ENCODE measurements at regions not wholly inside any gene's neighbourhood (a gene's known extent, or its start where the extent isn't known, plus 50 kb on each side); places are given as distances from the start of the nearest gene placed in this dataset.

- Mint-ChIP-seq H3K27me3 (ENCODE audit: insufficient read depth, unreplicated experiment) (no peaks in the 10 kb centered on the region), H3K27ac (ENCODE audit: low read depth, unreplicated experiment) (no peak overlapping the region), H3K4me1 (ENCODE audit: insufficient read depth, unreplicated experiment) (peaks cover 5% of the 10 kb centered on the region), H3K36me3 (ENCODE audit: insufficient read depth, unreplicated experiment) (no peaks in the 10 kb centered on the region), H3K9me3 (ENCODE audit: unreplicated experiment) (no peaks in the 10 kb centered on the region), H3K4me3 (ENCODE audit: unreplicated experiment) (no peak overlapping the region)
- DNase-seq (ENCODE audit: unreplicated experiment) = peak; percentile 34
- no TSS peak for BruUV-seq (replicated peaks)
- intact Hi-C loops (cut with micrococcal nuclease) = no loop called here
- ChIA-PET POLR2A (no interaction called here), CTCF (no interaction called here)
- no peak for TF ChIP-seq CTCF (IDR thresholded peaks at IDR 0.05; ENCODE audit: unreplicated experiment)
Observed at GRCh38 chr14:35988972-35989690, 163.0 kb downstream of the BRMS1L start.

GRCh38 chr14:35988550-35988949, 162.4 kb downstream of the BRMS1L start:
- Mint-ChIP-seq H3K36me3 (ENCODE audit: insufficient read depth, unreplicated experiment) (no peaks in the 10 kb centered on the region), H3K27me3 (ENCODE audit: insufficient read depth, unreplicated experiment) (no peaks in the 10 kb centered on the region), H3K4me1 (ENCODE audit: insufficient read depth, unreplicated experiment) (peaks cover 5% of the 10 kb centered on the region), H3K27ac (ENCODE audit: low read depth, unreplicated experiment) (no peak overlapping the region), H3K9me3 (ENCODE audit: unreplicated experiment) (no peaks in the 10 kb centered on the region), H3K4me3 (ENCODE audit: unreplicated experiment) (no peak overlapping the region)
- POLR2A ChIA-PET = no interaction called here
- TF ChIP-seq CTCF (IDR thresholded peaks at IDR 0.05; ENCODE audit: unreplicated experiment) = no peak
- DNase-seq (ENCODE audit: unreplicated experiment) = no peak
- no TSS peak for BruUV-seq (replicated peaks)
- CTCF ChIA-PET = no interaction called here
- intact Hi-C loops (cut with micrococcal nuclease) = no loop called here

- no peak for TF ChIP-seq CTCF (IDR thresholded peaks at IDR 0.05; ENCODE audit: unreplicated experiment)
- no peaks in the 10 kb centered on the region for H3K9me3 Mint-ChIP-seq (ENCODE audit: unreplicated experiment)
- intact Hi-C loops (cut with micrococcal nuclease) = no loop called here
- BruUV-seq (replicated peaks) = no TSS peak
- H3K4me3 Mint-ChIP-seq (ENCODE audit: unreplicated experiment) = no peak overlapping the region
- H3K27me3 Mint-ChIP-seq (ENCODE audit: insufficient read depth, unreplicated experiment) = no peaks in the 10 kb centered on the region
- no peak overlapping the region for H3K27ac Mint-ChIP-seq (ENCODE audit: low read depth, unreplicated experiment)
- ChIA-PET CTCF (interaction anchor here (0.6 kb wide), 1 partner anchor 498 kb away, joined by 4 read pairs; no protein-coding TSS in a partner anchor), POLR2A (no interaction called here)
- H3K4me1 Mint-ChIP-seq (ENCODE audit: insufficient read depth, unreplicated experiment) = peaks cover 5% of the 10 kb centered on the region
- DNase-seq (ENCODE audit: unreplicated experiment) = no peak
- H3K36me3 Mint-ChIP-seq (ENCODE audit: insufficient read depth, unreplicated experiment) = no peaks in the 10 kb centered on the region
Observed at GRCh38 chr14:35987731-35988130, 161.6 kb downstream of the BRMS1L start.

GRCh38 chr14:35986219-35986573, 160.1 kb downstream of the BRMS1L start:
- intact Hi-C loops (cut with micrococcal nuclease) = no loop called here
- no peak for DNase-seq (ENCODE audit: unreplicated experiment)
- H3K36me3 Mint-ChIP-seq (ENCODE audit: insufficient read depth, unreplicated experiment) = no peaks in the 10 kb centered on the region
- H3K27me3 Mint-ChIP-seq (ENCODE audit: insufficient read depth, unreplicated experiment) = no peaks in the 10 kb centered on the region
- no peak overlapping the region for H3K4me3 Mint-ChIP-seq (ENCODE audit: unreplicated experiment)
- BruUV-seq (replicated peaks) = no TSS peak
- POLR2A ChIA-PET = interaction anchor here (0.6 kb wide), 1 partner anchor 361 kb away, joined by 4 read pairs; no protein-coding TSS in a partner anchor
- H3K9me3 Mint-ChIP-seq (ENCODE audit: unreplicated experiment) = no peaks in the 10 kb centered on the region
- no peak overlapping the region for H3K27ac Mint-ChIP-seq (ENCODE audit: low read depth, unreplicated experiment)
- CTCF ChIA-PET = no interaction called here
- H3K4me1 Mint-ChIP-seq (ENCODE audit: insufficient read depth, unreplicated experiment) = peaks cover 5% of the 10 kb centered on the region
- no peak for TF ChIP-seq CTCF (IDR thresholded peaks at IDR 0.05; ENCODE audit: unreplicated experiment)

Data from MCF 10A (cell line).